MV-4-11 (cell line): ENCODE measurements at regions not wholly inside any gene's neighbourhood (a gene's known extent, or its start where the extent isn't known, plus 50 kb on each side); places are given as distances from the start of the nearest gene placed in this dataset.
A peak's percentile ranks its signal among the peaks of the same experiment; 100 is the strongest.
"Not testable (repeated sequence)": the region's sequence is repeated elsewhere in the genome, so short reads cannot be mapped to it uniquely, and the experiment has no call there.

Source experiments
- DNase-seq: peaks from one replicate; lab custom pipeline; 2025; lab: John Stamatoyannopoulos, UW

DNA sequence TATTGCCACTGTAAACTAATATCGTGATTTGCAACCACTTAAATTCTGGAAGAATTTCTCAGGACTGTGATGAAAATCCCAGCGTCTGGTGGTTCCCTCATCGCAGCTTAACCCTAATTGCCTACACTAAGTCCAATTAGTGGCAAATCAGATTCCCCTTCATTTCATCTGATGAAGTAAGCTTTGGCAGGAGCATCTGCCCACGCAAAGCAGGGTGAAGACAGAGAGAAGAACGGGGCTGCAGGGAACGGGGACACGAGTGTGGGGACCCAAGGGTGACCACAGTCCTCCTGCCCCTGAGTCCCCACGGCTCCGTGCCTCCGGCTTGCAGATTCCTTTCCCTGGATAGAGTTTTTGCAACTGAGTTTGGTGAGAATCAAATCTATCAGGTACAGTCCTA is 159.5 kb downstream of the LY86 start:
- no peak for DNase-seq

DNA sequence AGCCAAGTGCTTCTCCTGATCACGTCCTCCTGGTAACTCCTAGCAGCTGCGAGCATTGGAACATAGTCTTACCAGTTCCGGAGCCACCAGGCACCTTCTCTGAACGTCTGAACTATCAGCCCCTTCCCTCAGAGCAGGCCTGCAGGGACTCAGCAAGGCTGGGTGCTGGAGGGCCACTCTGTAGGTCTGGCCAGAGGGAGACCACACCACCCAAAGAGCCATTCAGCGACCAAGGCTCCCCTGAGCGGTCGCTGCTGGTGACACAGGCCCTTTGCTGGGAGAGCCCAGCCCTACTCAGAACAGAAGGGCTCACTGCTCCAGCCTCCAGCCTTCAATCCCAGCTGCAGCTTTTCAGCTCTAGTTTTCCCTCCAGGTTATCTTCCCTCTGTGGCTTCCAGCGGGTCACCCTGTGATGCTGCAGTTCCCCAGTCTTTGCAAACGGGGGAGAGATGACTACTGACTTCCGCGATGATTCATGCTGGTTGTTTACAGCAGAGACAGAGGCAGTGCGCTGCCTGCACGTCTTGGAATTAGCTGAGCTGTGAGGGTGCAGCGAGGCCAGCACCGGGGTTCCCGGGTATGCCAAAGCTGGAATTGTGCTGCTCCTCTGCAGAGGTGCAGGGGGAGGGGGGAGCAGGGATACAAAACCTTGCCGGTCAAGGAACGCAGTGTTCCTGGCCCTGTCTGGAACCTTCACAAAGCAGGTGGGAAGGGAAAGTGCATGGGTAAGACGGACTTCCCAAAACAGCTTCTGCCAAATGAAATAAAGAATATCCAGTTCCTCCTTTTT is 161.4 kb downstream of the LY86 start:
- DNase-seq: peak; percentile 83

DNA sequence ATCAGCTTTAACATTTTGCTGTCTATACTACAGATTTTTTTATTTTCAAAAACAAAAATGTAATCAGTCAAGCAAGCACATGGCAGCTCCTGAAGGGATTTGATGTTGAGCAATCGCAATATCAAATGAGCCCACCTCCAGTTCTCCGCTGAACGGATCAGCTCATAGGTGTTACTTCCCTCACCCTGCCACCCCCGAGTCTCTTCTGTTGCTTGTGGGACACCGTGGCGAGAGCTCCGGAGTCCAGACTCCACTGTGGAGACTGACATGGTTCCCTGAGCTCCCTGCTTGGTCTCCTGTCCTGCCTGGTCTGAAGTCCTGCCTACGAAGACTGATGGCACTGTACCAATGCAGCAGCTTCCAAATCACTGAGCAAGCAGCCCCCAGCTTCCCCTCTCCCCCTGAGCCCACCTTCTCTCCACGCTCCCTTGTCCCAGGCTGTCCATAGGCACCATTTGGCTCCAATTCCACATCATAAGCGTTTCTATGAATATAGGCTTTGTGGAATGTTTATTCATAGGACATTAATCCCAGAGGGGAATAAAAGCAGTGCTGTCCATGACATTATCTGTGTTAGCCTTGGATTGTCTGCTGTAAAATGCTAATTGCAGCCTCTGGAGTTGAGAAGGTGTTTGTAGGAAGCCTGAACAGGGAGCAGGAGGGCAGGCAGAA is 162.2 kb downstream of the LY86 start:
- no peak for DNase-seq

DNA sequence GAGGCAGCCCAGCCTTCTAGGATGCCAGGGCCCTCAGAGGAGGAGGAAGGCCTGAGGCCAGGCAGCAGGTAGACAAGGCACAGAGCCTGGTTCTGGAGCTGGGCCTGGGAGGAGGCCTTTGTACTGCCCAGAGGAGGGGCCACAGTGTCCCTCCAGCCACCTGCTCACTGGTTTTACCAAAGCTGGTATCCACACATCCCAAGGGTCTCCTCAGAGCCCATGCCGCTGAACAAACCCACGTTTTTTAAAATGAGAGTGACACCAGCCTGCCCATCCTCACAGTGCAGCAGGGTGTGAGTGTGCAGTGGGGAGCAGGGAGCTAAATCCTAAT is 162.7 kb downstream of the LY86 start:
- no peak for DNase-seq

DNA sequence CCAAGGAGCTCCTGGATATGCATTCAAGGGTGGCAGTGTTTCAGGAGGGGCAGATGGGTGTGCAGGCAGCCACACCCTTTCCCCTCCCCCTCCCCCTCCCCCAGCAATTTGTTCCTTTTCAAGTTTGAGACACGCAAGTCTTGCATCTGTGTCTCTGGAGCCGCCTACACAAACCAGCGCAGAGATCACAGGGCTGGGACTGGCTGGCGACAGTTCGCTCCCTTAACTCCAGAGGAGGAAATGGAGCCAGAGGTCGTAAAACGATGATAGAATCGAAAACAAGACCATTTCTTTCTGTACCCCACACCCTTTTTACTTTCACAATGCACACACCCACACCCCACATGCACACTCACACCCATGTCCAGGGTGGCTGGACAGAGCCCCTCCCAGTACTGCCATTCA is 163.1 kb downstream of the LY86 start:
- DNase-seq: peak; percentile 67

DNA sequence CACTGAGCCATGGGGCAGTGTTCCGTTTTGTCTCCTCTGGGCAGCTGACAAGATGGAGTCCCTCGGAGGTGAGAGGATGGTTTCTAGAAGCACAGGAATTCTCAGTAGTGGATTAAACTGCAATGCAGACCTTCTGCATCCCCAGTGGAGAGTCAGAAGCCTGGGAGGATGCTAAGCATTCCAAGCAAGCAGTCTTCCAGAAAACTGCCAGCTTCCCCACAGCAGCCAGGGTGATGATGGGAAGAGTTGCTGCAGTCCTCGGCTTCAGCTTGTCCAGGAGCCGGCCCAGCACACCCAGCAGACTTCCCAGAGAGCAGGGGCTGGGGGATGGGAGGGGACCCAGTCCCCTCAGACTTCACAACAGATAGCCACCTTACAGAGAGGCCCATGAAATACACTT is 163.6 kb downstream of the LY86 start:
- DNase-seq: no peak

DNA sequence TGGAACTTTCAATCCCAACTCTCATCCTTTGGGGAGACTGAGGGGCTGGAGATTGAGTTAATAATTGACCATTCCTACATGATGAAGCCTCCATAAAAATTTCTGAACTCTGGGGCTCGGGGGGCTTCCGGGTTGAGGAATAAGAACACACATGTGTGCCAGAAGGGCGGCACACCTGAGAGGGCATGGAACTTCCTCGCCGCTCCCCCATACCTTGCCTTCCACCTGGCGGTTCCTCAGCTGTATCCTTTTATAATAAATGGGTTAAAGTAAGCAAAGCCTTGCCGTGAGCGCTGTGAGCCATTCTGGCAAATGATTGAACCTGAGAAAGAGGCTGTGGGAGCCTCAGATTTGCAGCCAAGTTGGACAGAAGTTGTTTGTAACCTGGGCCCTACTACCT is 164.8 kb downstream of the LY86 start:
- DNase-seq: no peak

DNA sequence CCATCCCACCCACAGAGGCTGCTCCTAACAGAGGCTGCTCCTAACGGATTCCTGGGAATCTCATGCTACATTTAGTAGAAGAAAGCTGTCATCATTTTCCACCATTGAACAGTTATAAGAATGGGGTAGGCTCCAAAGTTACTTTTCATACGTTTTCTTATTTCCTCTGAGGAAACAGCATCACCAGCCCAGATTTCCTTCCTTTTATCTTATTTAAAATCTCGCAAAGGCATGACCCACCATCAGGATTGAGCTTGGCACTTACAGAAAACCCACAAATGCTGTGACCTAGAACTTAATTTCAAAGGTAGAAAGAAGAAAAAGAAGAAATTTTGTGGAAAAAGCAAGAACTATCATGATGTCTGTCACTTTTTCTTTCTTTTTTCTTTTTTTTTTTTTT is 168.0 kb downstream of the LY86 start:
- no peak for DNase-seq

DNA sequence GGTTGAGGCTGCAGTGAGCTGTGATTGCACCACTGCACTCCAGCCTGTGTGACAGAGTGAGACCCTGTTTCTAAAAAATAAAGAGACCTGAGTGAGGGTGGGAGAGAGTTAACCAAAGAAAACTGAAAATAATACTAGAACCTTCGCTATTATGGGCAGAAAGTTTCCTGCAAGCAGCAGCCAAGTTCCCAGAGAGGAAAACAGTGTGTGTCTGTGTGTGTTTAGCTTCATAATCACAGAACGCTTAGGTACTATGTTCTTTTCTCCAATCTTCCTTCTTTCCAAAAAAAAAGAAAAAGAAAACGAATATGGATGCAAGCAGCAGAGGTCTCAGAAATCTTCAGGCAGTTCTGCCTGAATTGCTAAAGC is 170.0 kb downstream of the LY86 start:
- no peak for DNase-seq

DNA sequence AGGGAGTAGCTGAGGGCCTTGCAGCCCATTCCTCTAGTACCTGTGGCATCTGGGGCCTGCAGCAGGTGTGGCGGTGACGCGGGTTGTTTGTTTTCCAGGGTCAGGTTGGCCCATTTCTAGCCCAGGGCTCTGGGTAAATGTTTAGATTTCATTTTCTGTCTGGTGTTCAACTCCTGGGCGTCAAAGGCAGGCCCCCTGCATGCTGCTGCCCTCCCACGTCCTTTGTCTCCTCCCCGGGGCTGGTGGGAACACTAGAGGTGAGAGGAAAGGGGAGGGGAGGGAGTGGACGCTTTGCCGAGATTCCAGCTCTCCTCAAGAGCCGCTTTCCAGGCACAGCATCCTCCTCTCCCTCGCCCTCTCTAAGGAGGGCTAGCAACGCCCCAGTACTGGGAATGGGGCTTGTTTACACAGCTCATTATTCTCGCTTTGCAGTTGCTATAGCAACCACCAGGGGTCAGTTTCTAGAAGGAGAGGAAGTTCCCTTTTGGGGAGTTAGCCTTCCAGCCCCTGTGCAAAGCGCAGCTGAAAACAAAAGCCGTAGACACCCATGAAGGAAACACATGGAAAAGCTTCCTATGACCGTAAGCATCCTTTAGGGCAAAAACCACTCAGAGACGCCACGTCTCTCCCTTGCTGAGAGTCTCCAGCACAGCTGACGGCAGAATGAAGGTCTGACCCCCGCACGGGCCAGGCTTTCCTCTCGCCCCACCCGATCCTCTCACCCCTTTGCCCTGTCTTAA is 170.6 kb downstream of the LY86 start:
- peak; percentile 85 for DNase-seq

DNA sequence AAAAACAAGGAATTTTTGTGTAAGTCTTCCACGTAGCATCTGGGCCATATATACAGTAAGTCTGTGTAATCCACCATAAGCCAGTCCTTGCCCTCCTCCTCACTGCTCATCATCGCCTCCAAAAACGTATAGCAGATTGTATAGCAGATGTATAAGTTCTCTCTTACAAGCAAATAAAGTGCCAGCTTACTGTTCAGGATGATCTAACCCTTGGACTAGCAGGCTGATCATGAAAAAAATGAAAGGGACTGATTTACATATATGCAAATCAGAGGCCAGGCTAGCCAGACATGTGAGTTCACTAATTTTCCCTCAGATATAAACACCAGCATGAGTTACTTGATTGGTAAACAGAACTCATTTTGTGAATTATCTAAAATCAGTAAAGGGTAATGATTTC is 171.5 kb downstream of the LY86 start:
- DNase-seq: no peak

DNA sequence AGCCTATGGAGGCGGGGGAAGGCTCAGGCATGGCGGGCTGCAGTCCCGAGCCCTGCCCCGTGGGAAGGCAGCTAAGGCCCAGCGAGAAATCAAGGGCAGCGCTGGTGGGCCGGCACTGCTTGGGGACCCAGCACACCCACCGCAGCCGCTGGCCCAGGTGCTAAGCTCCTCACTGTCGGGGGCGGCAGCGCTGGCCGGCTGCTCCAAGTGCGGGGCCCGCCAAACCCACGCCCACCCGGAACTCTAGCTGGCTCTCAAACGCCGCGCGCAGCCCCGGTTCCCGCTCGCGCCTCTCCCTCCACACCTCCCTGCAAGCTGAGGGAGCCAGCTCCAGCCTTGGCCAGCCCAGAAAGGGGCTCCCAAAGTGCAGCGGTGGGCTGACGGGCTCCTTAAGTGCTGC is 174.0 kb downstream of the LY86 start:
- not testable (repeated sequence) for DNase-seq

DNA sequence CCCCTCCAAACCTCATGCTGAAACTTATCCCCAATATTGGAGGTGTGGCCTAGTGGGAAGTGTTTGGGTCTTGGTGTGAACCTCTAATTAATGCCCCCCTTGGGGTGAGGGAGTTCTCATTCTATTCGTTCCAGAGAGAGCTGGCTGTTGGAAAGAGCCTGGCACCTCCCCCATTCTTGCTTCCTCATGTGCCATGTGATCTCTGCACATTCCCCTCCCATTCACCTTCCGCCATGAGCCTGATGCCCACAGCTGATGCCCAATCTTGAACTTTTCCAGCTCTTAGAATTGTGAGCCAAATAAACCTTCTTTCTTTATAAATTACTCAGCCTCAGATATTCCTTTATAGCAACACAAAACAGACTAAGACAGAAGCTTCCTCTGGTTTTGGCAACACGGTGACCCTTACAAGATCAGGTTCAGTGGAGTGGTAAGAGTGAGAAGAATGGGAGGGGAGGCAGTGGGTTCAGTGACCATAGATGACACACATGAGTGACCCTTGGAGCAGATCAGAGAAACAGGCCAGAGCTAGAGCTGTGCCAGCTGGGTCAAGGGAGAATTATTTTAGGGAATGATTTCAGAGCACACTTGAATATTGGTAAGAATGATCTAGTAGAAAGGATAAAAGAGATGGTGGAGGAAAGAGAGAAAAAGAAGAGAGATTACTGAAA is 176.4 kb downstream of the LY86 start:
- no peak for DNase-seq

DNA sequence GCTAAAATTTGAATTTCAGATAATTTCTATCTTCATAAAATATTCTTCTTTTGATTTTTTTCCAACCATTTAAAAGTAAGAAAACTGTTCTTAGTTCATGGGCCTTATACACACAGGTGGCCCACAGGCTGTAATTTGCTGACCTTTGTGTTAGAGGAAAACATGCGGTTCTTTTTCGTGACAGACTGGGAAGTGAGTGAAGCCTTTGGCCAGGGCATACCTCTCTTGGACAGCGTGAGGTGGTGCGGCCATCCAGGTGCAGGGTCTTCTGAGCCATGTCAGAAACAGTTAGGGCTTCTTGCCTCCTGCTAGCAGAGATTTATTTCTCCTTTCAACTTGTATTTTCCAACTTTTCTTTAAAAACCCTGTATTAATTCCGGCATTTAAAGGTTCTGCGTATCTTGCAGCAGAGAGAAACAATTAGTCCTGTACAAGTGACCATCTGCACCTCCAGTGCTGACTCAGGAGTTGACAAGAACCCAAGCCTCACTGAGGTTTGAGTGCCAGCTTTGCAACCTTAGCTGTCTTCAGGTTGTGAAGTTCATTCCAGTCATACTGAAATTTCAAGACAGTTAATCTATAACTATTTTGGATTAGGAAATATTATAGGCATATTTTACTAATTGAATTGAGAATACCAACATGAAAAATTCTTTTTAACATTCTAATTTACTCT is 177.8 kb downstream of the LY86 start:
- DNase-seq: no peak

DNA sequence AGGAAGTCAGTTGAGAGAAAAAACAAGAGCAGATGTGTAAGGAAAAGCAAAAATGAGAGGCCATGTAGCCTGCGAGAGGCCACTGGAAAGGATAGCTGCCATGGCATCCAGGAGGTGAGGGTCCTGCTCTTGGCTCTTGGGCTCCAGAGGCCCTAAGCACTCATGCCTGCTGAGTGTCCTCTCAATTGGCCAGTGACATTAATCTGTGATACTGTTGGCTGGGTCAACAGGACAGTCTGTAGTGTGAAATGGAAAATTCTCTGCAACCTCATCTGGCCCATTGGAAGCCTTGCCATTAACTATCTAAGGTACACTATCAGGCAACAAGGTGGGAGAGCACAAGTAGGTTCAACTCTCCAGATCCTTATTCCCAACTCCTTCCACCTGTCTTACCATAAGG is 180.9 kb downstream of the LY86 start:
- DNase-seq: no peak

DNA sequence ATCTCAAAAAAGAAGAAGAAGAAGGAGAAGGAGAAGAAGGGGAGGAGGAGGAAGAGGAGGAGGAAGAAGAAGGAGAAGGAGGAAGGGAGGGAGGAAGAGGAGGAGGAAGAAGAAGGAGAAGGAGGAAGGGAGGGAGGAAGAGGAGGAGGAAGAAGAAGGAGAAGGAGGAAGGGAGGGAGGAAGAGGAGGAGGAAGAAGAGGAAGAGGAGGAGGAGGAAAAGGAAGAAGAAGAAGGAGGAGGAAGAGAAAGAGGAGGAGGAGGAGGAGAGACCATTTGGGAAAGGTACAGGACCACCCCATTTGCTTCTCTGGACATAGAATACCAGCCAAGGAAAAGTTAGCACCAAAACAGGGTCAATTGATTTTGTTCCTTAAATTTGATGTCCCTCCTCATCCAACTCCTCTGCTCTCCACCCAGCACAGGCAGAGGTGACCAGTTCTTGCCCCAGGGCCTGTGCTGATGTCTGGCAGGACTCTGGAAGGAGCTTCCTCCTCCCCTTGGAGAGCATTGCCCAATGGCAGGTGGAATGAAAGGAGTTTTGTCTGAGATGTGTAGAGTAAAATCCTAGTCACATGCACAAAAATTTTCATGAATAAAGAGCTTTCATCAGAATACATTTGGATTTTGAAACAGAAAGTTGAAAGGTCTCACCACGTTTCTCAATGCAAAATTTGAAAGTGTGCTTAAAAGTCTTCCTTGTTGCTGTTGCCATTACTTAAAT is 182.9 kb downstream of the LY86 start:
- no peak for DNase-seq

DNA sequence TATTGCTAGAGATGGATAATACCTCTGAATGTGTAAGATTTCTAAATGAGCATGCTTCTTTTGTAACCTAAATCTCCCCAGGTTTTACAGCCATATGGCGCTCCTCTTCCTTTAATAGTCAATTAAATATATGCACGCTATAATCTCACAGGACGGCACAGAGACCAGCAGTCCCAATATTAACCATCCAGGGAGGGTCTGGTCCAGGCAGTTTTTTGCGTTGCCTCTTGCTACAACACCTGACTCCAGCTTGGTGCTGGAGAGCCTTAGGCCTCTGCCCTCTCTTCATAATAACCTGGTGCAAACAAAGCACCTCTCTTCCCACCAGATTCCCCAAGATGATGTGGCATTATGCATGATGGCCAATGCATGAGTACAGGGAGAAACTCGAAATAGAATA is 183.4 kb downstream of the LY86 start:
- no peak for DNase-seq

DNA sequence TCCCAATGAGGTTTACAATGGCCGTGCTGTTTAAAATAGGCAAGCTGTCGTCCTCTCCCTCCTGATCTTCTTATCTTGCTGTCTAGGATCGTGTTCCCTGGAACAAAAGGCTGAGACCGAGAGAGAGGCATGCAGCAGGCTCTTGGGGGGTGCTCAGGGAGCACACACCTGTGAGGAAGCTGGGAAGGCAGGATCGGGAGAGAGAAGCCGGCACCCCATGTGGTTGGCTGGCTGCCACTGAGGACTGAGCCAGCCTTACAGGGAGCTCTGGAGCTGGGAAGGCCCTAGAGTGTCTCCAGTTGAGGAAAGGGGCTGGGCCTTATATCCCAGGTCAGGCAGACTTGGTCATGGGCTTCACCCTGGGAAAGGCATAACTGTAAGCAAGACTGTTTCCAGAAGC is 184.2 kb downstream of the LY86 start:
- DNase-seq: no peak

DNA sequence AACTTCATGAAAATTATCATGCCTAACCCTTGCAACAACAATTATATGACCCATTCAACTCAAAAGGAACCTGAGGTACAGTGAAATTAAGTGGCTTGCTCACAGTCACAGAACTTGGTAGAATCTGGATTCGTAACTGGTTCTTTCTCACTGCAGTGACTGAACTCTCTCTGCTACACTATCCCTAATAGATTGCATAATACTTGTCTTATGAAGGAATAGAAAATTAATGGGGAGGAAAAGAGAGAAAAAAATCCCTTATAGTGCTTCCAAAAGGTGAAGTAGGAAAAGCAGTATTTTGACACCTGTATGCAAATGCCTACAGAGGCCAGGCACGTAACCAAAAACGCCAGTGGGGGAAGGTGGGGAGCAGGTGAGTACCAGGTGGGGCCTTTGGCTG is 186.6 kb downstream of the LY86 start:
- no peak for DNase-seq

DNA sequence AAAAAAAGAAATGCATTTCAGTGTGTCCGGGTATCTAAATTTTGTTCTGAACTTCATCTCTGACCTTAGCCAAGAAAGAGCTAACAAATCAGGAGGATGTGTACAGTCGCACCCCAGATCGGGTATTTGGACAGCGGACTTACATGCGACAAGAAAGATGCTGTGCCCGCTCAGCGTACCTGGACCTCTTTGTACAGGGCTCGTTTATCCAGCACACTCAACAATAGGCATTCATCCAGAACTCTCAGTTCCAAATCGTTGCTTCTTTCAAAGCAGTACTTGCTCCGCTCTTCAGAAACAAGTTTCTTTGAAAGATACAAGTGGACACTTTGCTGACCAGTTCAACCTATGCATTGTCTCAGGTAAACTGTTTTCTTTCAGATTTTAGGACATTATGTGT is 191.7 kb downstream of the LY86 start:
- DNase-seq: no peak

DNA sequence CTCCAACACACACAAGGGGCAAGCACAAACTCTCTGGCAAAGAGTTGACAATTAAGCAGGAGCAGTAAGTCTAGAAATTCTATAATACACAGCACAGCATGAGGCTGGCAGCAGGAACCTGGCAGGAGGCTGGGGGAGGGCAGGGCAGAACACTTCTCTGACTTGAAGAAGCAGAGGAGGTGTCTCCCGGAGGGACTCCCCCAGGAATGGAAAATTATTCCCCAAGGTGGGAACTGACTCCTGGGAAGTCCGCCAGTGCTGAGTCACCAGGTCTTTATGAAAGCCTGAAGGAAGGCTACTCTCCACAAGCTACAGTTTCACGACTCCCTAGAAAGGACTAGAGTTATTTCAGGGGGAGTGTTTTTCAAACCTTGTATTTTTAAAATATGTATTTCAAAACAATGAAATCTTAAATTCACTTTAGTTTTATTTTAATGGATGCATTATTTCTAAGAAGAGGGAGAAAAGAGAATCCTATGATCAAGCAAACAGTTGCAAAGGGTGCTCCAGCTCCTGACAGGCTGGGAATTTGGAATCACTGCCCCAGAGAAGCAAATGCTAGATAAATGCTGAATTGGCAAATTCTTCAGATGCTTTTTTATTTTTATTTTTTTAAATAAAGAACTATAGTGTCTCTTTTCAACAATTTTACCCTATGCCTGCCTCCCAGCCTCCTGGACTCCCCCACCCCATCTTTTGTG is 192.8 kb downstream of the LY86 start:
- no peak for DNase-seq
